ENCODE measurements at regions not wholly inside any gene's neighbourhood (a gene's known extent, or its start where the extent isn't known, plus 50 kb on each side); places are given as distances from the start of the nearest gene placed in this dataset.

DNA sequence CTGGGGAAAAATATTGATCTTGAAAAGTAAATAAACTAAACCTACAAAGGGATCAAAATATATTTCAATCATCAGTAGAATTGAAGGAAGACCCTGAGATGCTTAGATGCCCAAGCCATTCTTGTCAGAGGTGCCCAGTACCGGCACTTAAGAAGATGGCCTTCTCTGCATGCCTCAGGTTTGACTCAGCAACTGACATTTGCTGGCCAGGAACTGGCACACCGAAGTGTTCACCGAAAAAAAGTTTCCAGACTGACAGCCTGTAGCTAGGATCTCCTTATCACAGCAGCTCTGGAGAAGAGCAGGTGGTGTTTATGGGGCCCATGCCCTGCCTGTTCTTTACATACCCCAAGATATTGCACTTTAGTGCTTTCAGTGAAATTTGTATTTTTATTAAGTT, 203.2 kb downstream of the MOXD1 start:
- TF ChIP-seq, protein P1, sequence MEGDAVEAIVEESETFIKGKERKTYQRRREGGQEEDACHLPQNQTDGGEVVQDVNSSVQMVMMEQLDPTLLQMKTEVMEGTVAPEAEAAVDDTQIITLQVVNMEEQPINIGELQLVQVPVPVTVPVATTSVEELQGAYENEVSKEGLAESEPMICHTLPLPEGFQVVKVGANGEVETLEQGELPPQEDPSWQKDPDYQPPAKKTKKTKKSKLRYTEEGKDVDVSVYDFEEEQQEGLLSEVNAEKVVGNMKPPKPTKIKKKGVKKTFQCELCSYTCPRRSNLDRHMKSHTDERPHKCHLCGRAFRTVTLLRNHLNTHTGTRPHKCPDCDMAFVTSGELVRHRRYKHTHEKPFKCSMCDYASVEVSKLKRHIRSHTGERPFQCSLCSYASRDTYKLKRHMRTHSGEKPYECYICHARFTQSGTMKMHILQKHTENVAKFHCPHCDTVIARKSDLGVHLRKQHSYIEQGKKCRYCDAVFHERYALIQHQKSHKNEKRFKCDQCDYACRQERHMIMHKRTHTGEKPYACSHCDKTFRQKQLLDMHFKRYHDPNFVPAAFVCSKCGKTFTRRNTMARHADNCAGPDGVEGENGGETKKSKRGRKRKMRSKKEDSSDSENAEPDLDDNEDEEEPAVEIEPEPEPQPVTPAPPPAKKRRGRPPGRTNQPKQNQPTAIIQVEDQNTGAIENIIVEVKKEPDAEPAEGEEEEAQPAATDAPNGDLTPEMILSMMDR (IDR thresholded peaks at IDR 0.05; ENCODE audit: poor library complexity), result no peak
- TF ChIP-seq EZH2 (IDR thresholded peaks at IDR 0.05; ENCODE audit: borderline replicate concordance), result no peak
